HG03280 (cell line): ENCODE measurements at regions not wholly inside any gene's neighbourhood (a gene's known extent, or its start where the extent isn't known, plus 50 kb on each side); places are given as distances from the start of the nearest gene placed in this dataset.
"Not testable (repeated sequence)": the region's sequence is repeated elsewhere in the genome, so short reads cannot be mapped to it uniquely, and the experiment has no call there.

Experiments
- ATAC-seq: cut with Tn5 transposase; IDR thresholded peaks from one replicate; pipeline ENCODE4 v1.9.1; 2021; ENCODE audit warnings: mild to moderate bottlenecking, moderate library complexity; ENCODE audit not compliant: unreplicated experiment

DNA sequence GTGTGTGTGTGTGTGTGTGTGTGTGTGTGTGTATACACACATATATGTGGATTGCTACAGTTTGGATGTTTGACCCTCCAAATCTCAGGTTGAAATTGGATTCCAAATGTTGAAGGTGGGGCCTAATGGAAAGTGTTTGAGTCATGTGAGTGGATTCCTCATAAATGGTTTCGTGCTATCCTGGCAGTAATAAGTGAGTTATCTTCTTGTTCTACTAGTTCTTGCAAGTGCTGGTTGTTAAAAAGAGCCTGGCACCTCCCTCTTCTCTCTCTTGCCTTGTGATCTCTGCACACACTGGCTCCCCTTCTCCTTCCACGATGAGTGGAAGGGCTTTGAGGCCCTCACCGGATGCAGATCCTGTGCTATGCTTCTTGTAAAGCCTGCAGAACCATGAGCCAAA, 344.1 kb downstream of the SH2D1A start:
- no peak for ATAC-seq

DNA sequence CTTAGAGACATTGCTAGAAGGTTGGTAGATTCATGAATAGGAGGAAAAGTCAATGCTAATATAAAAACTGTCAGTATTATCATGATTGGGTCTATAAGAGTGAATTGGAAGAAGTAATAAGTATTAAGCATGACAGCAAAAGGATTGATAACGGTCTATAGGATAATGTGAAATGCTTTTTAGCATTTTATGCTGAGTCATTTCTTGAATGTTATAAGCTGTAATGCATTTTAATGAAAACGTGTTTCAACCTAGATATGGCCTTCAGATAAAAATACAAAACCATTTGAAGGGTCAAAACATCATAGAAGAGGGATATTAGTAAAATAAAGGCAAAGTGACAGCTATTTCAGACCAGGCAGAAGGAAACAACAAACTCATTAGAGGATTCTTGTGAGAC, 353.5 kb downstream of the SH2D1A start:
- ATAC-seq, result no peak

DNA sequence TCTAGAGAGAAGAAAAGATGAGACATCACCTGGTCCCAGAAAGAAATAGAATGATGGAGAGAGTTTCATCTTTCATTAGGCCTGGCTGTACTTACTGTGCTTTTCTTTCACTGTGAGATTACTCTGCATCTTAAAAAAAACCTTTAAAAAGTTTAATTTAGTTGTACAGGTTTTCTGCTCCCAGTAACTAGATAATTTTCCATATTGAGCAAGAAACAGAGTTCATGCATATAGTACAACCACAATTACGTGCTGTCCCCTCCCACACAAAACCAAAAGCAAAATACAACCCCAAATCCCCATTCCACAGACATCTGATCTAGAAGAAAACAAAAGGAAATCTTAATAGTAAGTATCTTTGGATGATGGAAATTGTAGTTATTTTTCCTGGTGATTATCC, 371.2 kb downstream of the SH2D1A start:
- no peak for ATAC-seq

DNA sequence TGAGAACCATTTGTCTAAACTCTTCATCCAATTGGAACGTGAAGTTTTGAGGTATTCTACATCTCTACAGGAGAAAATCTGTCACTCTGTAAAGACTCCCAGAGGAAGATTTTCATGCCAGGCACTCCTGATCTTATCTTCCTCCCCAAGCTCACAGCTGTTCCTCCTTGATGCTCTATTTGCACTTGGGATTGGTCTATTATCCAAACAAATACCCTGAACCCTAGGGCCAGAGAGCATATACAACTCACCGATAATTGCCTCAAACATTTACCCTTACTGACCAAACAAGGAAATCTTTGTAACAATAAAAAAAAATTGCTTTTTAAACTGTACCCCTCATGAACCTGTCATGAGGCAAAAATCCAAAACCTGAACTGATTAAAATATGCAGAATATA, 372.7 kb downstream of the SH2D1A start:
- no peak for ATAC-seq

DNA sequence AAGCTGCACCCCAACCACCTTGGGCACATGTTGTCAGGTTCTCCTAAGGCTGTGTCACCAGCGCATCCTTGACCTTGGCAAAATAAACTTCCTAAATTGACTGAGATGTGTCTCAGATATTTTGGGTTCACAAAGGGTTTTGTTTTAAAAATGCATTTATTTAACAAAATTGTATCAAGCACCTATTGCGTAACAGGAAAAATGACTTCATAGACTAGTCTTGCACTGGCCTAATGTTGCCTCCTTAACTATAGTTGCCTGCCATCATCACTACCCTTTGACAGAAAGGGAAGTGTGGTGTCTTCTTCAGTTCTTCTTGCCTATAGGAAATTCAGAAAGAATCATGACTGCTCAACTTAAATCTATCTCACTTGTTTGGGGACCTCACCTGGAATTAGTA, 374.2 kb downstream of the SH2D1A start:
- no peak for ATAC-seq

DNA sequence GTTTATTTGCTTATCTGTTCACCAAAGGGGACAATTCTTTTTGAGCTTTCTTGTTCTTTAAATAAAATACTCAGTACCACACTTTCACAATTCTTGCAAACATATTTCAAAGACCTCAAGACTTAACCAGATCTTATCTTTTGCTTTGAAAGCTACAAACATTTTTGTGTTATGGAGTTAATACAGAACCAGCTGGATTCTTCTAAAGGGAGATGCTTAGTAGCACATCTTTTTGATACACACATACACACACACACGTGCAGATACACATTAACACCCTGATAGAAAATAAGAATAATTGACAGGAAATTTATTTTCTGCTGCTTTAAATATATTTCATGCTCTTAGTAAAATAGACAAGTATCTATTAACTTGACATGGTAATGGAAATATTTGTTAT, 379.1 kb downstream of the SH2D1A start:
- ATAC-seq, result no peak

DNA sequence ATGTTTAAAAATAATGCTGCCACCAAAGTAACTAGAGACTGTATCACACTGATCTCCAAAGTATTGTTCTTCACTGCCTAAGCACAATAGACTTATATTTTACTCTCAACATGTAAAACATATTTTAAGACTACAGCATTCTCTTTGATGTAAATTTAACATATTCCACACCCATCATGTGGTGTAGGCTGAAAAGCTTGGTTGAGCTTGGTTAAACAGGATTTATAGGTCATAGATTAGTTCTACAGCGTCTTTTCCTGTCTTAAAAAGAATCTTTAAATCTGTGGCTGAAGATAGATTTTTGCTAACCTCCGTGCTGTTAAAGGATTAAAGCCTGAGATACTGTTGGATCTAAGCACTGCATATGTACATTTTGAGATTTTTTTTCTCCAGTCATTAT, 379.9 kb downstream of the SH2D1A start:
- ATAC-seq, result no peak

DNA sequence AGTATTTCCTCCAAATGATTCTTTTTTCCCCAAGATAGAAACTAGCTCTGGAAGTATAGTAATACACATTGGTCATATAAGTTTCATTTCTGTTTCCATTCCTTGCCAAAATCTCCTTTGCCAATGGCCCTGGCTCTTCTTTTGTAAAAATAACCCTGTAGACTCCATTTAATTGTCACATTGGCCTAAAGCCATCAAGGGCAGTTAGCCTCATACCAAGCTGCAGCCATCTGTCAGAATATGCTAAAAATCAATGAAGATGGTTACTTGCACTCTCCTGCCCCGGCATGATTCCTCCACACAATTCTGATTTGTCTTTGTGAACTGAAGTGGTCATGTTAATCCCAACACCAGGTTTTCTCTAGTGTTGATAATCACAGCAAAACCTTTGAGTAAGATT, 380.5 kb downstream of the SH2D1A start:
- ATAC-seq, result no peak

DNA sequence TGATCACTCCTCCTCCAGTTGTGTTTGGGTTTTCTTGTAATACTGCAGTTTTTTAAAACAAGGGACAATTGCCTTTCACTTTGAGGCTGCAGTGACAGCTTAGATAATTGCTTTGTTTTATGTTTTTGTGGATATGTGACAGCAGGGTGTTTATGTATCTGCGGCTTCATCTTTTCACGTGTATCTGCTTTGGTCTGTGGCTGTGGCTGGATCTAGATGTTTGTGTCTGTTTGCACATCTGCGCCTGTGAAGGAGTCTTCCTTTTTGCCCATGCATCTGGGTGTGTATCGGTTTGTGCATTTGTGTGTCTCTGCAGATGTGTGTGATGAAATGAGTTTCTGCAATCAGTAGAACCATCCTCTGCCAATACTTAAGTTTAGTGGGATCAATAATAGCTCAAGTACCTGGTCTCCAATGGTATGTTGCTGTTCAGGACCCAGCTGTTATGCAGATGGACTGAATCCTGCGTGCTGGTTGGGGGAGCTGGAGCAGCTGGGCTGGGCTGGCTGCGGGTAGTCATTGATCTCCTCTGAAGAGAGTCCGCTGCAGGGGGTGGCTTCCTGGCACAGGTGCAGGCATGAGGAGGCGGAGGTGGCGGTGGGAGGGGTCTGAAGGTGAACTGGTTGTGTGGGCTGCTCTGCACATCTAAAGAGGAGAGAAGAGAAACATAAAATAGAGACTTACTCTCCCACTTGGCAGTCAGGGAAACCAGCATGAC, 390.3 kb downstream of the SH2D1A start:
- no peak for ATAC-seq

DNA sequence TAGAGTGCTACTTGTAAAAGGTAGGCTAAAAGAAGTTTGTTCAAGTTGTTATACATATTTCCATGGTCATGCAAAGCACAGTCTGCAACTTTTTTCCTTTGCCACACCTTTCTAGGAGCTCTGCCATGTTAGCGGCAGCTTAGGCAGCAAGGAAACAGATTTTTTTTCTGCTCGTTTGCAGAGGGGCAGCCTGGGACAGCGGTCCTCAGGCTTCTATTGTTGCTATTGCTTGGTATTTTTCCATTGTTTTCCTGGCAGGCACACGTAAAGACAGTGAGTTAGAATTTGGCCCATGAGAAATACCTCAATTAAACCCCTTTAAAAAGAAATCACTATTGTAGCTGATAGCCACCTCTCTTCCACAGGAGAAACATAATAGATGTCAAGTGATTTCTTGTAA, 391.4 kb downstream of the SH2D1A start:
- no peak for ATAC-seq

DNA sequence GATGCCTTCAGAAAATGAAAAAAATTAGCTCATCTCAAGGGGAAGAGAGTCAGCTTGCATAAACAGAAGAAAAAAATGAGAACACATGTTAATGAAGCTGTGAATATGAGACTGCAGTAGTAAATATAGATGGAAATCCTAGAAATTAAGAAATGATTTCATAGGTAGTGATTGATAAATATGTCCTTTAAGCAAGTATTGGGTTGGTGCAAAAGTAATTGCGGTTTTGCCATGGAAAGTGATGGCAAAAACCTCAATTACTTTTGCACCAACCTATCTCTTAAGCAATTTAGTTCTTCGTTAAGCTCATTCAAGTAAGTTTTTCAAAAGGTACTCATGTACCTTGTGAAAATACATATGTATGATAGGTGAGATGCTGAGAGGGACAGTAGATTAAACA, 400.9 kb downstream of the SH2D1A start:
- no peak for ATAC-seq

DNA sequence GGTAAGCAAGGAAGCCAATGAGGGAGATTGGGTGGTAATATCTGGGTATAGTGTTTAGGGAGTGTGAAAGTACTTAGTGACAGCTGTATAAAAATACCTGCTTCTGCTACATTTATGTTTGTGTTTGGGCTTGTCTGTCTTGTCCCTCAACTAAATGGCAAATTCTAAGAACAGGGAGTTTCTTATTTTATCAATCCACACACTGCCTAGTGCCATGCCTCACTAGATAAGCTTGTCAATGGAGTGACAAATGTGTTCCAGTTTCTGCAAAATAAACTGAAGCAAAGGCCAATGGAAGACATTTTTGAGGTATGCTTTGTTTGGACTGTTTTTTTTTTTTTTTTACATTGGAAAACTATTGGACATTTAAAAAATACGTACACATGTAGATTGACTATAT, 418.0 kb downstream of the SH2D1A start:
- ATAC-seq, result no peak

DNA sequence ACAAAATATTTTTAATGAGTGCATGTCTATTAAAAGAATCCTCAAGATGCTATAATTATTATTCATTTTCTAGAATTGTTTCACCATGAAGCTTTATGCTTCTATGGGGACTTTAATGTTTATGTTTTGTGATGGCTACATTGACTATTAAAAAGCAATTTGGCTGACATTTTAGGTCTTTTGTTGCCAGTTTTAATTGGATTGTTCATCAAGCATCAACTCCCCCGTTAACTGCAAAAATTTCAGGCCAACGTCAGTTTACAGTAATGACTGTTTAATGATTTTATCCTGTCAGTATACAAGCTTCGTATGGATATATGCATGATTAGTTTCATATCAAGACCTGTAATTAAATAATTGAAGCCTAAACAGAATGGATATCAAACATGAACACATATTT, 422.8 kb downstream of the SH2D1A start:
- no peak for ATAC-seq

DNA sequence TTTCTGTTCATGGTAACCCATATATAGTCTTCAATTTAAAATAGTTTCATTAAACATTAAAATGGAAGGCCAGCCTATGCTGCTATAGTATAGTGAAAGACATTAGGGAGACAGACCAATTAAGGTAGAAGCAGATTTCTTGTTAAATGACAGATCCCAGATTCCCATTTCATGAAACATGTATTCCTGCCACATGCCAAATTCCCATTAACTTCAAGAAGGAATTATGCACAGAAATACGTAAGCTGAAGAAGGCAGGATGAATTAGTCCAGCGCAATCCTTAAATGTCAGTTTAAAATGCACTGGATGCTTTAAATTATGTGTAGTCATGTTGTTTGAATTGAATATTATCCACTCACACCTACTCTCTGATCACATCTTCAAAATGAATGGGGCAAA, 424.9 kb downstream of the SH2D1A start:
- no peak for ATAC-seq

DNA sequence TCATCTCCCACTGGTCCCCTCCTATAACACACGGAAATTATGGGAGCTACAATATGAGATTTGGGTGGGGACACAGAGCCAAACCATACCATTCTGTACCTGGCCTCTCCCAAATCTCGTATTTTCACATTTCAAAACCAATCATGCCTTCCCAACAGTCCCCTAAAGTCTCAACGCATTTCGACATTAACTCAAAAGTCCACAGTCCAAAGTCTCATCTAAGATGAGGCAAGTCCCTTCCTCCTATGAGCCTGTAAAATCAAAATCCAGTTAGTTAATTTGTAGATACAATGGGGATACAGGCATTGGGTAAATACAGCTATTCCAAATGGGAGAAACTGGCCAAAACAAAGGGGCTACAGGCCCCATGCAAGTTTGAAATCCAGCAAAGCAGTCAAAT, 441.9 kb downstream of the SH2D1A start:
- not testable (repeated sequence) for ATAC-seq

DNA sequence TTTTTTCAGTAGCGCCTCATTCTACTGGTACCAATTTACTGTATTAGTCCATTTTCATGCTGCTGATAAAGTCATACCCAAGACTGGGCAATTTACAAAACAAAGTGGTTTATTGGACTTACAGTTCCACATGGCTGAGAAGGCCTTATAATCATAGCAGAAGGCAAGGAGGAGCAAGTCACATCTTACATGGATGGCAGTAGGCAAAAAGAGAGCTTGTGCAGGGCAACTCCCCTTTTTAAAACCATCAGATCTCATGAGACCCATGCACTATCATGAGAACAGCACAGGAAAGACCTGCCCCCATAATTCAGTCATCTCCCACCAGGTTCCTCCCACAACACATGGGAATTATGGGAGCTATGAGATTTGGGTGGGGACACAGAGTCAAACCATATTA, 443.5 kb downstream of the SH2D1A start:
- not testable (repeated sequence) for ATAC-seq

DNA sequence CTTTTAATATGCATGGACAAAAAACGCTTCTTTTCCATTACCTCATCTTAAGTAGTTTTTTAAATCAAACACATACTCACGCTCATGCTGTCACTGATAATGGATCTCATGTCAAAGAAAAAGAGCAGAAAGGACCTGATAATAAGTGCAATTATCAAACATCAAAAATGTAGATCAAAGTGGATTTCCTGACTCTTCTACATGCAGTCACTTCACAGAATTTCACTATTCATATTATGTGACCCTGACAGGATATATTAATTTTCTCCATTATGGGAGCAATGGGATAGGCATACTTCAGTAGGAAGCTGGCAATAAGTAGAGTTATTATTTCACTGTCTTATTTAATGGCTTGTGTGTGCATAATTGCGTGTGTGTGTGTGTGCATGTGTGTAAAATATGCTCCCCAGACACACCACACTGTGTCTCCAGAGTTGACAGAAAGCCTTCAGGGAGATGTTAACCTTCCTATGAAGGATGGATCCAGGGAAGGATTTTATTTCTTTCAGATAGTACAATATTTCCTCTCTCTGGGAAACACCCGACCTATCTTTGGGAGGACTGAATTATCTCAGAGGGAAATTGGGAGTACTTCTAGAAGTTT, 445.2 kb downstream of the SH2D1A start:
- ATAC-seq, result no peak

DNA sequence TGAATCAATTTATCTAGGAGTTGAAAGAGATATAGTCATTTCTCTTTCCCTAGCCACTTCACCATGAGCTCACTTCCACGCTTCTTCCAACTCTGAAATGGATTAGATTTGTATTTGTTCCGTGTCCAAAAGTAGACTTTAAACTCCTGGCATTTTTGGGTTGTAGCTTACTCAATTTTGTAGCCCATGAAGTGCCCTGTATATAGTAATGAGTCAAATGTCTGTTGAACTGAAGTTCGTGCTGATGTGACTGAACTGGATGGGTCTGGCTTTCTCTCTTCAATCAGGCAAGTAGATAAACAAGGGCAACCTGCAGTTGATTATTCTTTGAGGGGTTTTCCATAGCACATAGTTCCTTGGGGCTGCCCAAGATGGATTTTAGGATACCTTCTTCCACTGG, 450.6 kb downstream of the SH2D1A start:
- no peak for ATAC-seq

DNA sequence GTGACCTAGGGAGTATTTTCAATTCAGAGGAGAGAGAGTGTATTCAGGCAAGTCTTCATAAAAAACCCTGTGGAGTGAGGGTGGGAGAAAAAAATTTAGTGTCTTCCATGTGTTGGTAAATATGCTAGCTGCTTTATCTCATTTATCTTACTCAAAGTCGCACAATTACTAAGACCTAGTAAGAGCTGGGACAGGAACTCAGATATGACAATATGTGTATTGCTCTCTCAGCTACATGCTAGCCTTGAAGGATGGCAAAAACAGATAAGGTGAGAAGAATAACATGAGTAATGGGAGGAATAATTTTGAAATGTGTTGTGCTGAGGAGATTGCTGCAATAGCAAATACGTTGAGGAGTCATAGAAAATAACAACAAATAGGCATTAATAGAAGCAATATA, 458.6 kb downstream of the SH2D1A start:
- no peak for ATAC-seq

DNA sequence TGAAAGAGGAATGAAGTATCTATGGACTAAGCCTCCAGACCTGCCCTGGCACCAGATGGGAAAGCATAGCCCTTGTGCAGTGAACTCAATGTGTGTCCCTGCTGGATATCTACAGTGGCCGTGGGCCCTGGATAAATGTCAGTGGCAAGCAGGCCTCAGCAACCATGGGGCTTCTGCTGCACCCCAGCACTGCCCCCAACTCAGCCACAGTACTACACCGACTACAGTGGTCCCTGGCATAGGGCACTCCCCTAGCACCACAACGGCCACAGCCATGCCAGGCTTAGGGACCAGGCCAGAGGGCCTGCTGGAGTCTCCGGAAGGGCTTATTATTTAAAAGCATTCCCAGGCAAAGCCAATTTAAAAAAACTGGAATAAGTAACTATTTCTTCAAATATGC, 459.1 kb downstream of the SH2D1A start:
- no peak for ATAC-seq

DNA sequence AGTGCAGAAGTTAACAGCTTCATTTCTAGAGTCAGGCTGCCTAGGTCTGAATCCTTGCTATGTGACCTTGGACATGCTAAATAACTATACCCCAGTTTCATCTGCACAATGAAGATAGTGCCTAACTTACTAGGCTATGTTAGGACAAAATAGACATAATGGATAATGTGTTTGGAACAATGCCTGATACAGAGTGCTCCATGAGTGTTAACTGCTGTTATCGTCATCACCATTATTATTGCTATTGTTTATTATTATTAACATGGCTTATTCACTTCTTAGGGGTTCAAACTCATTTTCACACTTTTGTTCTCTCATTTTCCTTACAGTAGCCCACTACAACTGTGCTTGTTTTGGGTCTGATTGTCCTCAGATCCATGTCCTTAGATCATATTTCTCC, 467.7 kb downstream of the SH2D1A start:
- no peak for ATAC-seq

DNA sequence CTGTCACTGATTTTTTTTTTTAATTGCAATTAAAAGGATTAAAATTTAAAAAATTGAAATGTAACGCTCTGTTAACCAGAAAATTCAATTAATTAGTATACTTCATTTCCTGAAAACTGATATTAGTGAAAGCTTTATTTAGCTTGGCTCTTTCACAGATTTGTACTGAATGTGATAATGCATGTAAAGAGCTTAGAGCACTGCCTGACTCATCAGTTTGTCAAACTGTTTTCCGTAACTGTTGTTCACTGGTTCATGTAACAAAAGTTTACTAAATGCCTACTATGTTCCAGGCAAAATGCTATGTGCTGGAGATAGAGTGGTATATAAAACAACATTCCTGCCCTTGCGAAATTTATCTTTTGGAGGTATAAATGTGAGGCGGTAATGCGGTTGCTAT, 471.7 kb downstream of the SH2D1A start:
- no peak for ATAC-seq

DNA sequence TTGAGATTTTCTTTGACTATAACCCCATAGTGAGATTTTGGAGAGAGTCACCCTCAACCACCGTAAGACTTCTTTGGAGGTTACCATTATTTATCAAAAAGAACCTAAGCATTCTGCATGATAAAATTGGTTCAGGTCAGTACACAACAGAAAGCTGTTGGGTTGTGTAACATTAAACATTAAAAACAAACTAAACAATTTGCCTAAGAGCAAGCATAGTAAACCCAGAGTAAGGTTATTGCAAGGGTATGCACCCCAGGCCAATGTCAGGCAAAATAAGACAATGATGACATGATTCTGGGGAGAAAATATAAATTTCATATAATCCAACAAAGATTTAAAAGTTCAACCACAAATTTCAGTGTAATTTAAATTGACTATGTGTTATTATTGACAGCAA, 472.4 kb downstream of the SH2D1A start:
- no peak for ATAC-seq
